ENCODE measurements at regions not wholly inside any gene's neighbourhood (a gene's known extent, or its start where the extent isn't known, plus 50 kb on each side); places are given as distances from the start of the nearest gene placed in this dataset.

GRCh38 chr18:34092796-34093195 is 131.9 kb downstream of the NOL4 start:
- TF ChIP-seq POLR2A (IDR thresholded peaks at IDR 0.05) (no peak), CTCF (IDR thresholded peaks at IDR 0.05) (no peak), EP300 (IDR thresholded peaks at IDR 0.05) (no peak)

Measured in ovary (tissue), 3 donors.